ENCODE measurements at regions not wholly inside any gene's neighbourhood (a gene's known extent, or its start where the extent isn't known, plus 50 kb on each side); places are given as distances from the start of the nearest gene placed in this dataset.

DNA sequence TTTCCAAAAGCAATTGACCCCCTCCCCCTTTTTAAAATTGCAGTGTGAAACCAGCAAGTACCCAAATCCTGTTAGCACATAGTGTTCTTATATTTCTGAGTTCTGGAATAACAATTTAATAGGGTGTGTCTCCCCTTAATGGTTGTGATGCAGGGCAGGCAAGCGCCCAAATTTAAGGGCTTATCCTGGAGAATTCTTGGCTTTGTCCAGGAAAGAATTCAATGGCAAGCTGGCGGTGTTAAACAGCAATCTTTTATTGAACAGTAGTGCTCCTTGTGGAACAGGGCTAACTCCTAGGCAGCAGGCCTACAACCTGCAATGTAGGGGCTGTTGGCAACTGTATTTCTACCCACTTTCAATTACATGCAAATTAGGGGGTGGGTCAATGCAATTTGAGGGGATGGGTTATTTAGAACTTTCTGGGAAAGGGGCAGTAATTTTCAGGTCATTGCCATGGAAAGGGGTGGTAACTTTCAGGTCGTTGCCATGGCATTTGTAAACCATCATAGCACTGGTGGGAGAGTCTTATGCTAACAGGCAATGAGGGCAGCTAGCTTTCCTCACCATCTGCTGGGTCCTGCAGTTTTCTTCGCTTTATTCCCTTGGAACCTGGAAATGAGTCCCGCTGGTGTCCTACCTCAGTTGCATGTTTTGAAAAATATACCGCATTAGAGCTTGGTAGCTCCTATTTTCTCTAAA lies 149.0 kb upstream of the KCTD1 start:
- no peak for DNase-seq

DNA sequence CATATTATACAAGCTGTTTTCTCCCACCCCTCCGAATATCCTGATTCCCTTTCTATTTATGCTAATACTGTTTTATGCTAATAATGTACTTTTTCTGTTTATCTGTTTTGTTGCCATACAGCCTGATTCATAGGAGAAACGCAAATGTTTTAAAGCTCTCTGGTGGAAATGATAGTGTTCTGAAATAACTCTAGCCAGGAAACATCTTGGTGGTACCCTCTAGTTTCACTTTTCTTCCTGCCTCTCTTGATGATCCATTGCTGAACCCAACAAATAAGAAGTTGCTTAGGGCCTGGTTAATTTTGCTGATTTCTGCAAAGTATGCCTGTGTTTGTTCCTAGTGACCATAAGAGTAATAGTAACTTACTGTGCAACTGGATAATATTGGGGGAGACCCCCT lies 148.4 kb upstream of the KCTD1 start:
- no peak for DNase-seq

DNA sequence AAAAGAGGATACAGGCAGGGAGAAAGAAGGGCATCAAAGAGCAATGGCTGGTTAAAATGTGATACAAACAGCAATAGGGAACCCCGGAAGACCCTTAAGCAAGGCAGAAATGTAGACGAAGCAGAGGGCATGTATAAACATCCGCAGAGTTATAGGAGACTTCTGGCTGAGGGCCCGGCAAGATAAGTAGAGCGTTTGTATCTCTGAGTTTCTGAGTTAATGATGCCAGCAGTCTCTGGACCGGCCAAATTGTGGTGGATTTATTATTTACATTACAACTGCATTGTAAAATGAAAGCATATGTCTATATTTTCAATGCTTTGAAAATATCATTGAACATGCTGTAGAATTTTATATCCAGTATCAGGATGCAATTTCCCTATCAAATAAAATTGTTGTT lies 148.0 kb upstream of the KCTD1 start:
- DNase-seq: no peak

DNA sequence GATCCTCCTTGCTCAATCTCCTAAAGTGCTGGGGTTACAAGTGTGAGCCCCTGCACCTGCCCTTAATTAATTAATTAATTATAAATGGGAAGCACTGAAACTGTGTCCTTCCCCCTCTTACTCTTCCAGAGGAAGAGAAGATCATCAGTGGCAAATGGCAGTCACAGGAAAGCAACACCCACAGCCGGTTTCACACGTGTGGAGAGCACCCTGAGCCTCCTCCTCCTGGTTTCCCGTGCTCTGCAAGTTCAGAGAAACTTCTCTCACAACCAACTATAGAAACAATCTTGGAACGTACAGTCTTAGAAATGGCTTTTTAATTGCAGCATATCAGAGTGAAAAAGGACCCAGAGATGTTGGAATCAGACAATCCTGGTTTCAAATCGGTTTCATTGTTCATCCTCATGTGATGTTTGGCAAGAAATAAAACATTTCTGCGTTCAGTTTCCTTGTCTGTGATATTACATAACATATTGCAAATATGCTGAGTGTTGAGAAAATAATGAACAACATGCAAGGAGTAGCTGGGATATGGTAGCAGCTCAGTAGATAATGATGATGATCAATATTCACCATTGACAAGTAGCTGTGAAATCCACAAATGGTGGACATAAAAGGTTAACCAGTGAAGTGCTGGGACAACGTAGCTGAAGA lies 141.0 kb upstream of the KCTD1 start:
- no peak for DNase-seq

DNA sequence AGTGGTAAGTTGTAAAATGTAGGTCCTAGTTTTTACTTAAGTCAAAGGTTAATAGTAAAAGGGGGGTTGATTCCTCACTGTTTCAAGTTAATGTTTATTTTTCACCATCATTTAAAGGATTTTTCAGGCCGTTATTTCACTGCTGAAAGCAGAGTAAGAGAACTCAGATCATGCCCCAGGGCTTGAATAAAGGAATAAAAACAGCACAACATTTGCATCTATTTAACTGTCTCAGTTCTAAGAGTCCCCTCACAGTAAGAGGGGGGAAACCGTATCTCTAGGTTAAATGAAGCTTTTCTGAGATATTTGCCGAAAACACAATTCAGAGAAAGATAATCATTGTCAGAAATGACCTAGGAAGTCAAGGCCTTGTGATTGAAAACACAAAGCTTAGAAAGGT lies 138.2 kb upstream of the KCTD1 start:
- DNase-seq: no peak

DNA sequence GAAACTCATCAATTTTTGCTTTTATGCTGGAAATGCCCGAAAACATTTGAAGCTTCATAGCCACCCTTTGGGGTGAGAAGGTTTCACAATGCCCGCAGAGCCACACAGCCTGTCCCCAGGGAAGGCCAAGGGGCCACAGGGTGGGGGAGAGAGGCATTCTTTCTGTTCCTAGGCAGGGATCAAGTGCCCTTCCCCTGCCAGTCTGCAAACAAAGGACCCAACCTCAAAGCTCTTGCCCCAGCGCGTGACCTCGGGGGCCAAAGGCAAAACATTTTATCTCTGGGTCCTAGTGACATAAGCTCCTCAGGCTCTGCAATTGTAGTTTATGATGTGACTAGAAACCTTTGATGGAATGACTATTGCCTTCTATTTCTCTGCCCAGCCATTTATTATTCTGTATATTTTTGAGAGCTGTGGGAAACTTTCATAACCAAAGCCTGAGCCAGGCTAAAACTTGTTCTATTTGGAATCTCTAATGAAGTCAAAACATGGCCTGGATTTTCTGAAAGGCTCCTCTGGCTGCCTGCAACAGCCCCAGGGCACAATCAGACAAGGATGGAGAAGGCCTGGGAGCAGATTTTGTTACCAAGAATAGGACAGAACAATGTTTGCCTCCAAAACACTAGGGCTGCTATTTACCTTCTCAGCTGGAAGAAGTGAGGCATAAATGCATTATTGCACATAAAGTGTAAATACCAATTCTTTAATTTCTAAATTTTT lies 137.2 kb upstream of the KCTD1 start:
- DNase-seq: no peak

DNA sequence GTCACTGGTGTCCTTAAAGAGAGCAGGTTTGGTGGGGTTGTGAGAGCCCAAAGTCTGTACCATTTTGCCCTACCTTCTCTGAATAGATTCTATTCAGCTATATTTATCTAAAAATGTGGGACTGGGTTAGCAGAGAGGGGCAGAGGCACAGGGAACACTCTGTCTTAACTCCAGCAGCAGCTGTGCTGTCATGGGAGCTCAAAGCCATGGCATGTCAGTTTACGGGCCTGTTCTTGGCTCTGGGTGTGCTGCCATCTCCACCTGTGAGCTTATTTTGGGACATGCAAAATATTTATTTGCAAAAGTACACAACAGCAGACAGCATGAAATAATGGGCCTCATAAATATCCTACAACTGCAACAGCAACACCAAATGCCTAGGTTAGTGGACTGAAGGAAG lies 129.6 kb upstream of the KCTD1 start:
- no peak for DNase-seq

DNA sequence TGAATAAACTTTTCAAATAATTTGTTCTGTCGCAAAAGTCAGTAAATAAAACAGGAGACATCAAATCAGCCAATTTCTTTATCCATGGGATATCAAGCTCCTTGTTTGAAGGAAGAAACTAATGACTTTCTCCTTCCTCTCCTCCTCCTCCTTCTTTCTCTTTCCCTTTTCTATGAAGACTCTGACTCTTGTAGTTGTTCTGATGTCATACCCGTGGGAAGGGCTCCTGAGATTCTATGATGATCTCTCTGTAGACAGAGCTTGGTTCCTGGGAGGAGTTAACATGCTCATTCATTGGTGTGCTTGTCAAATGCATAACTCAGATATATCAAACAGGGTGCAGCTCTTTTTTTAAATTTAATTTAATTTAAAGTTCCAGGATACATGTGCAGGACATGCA lies 118.7 kb upstream of the KCTD1 start:
- no peak for DNase-seq

DNA sequence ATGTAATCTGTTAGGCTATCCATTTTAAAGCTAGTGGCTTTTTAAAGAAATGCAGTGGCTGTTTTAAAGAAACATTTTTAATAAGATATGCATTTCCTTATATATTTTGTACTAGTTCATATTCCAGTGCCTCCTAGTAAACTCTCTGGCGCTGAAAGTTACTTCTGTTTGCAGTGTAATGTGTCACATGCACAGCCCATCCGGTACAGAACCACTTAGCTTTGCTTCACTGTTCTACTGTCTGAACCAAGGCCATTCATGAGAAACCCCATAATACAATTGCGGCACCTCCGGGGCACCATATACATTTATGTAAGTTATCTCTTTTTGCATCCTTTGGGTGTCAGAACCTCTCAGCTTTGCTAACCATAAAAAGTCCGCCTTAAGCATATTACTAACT lies 114.6 kb upstream of the KCTD1 start:
- DNase-seq: no peak

DNA sequence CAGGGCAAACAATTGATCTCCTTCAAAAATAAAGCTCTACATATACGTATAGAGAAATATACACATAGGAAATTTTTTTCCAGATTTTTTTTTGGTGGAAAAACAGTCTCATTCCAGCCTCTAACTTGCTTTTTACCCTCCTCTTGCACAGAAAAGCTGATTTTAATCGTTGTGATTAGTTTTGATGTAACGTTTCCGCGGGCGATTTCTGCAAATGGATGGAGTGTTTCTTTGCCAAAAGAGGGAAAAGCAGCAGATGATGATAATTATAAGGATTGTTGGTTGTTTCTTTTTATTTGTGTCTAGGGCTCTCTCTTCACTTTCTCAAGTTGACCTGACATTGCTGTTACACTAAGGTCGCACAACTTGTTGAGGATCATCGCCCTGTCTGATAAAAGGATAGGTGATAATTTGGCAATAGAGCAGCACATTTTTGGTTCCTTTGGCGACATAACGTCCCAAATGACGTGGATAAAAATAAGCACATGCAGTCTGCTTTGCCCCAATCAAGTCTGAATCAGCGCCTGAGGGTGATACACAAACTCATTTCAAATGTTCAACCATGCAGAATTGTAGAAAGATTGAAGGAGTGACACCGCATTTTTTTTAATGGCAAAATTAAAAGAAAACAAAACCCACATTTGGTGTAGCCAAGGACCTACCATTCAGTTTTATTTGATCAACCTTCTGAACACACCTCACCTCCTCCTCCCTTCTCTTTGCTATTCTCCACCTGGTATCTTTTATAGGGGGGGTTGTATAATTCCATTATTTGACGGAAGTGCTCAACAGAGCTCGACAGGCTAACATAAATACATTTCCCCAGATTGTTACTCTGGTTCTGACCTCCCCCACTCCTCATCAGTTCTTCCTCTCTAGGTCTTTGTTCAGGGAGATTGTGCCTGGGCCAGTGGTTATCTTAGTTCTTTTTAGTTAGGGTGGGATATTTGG lies 109.6 kb upstream of the KCTD1 start:
- no peak for DNase-seq

DNA sequence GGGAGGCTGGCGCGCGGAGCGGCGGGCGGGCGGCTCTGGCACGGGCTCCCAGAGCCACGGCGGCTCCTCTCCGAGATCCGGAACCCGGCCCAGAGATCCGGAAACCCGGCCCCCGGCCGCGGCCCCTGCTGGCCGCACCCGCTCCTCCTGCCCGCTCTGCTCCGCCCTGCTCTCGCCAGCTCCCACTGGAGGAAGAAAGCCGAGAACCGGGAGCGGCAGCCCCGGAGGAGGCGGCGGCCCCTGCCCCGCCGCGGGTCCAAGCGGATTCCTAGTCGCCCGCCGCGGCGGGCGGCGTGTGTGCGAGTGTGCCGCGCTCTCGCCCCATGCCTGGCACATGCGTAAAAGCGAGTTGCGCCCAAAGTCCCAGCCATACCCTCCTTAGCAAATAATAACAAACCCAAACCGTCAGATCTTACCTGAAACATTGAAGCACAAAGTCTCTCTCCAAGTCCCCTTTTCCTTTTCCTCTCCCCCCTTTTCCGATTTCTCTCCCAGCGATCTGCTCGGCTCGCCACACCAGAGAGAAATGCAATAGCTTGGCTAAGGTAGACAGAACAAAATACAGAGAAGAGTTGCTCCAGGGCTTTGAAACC lies 108.7 kb upstream of the KCTD1 start:
- peak; percentile 7 for DNase-seq

DNA sequence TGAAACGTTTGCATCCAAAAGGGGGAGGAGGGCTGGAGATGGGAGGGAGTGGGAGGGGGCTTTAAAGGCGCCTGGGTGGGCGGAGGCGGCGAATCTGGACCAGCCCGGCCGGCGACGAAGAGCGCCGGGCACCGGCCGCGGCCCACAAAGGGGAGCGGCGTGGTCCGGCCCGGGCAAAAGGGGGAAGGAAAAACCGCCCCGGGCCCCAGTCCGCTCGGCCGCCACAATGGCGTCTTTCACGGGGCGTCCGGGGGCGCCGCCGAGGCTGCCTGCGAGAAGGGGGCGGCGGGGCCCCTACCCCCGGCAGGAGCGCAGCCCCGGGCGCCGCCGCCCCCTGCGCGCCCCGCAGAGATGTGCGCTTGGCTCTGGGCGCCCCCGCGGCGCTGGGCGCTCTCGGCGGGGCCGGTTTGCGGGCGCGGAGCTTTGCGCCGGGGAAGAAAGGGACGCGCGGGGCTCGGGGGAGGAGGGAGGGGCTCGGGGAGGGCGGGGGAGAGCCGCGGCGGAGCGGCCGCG lies 108.1 kb upstream of the KCTD1 start:
- DNase-seq: no peak

DNA sequence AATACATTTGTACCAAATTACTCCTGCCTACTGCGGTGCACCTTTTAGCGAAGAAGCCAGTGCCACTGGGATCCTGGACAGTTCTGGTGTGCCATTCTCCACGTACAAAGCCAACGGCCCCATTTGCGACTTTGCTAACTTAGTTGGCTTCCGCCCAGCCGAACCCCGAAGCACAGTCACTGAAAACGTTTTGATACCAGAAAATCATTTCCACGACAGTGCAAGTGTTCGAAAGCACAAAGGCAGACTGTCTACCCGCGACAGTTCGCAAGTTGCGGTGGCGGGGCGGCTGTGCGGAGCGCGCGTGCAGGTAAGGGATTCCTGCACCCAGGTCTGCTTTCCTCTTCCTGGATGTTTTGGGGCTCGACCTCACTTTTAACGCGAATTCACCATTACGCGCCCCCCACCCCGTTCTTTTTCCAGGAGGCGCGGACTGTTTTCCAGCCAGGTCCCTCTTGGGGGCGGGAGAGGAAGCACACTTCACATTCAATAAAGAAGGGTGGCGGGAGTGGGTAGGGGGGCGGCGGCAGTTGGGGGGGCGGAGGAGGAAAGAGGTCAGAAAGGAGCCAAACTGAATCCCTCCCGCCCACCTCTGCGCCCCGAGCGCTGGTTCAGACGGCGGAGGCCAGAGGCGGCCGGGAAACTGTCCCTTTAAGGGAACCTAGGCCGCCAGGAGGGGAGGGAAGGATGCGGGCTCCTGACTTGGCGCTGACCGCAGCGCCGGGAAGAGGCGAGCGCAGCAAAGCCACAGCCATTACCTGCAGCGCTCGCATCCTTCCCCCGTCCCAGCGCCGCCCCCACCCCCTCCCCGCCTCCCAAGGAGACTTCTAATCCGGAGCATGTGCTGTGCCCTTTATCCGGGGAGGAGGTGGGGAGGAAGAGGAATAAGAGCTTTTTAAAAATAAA lies 107.4 kb upstream of the KCTD1 start:
- no peak for DNase-seq

DNA sequence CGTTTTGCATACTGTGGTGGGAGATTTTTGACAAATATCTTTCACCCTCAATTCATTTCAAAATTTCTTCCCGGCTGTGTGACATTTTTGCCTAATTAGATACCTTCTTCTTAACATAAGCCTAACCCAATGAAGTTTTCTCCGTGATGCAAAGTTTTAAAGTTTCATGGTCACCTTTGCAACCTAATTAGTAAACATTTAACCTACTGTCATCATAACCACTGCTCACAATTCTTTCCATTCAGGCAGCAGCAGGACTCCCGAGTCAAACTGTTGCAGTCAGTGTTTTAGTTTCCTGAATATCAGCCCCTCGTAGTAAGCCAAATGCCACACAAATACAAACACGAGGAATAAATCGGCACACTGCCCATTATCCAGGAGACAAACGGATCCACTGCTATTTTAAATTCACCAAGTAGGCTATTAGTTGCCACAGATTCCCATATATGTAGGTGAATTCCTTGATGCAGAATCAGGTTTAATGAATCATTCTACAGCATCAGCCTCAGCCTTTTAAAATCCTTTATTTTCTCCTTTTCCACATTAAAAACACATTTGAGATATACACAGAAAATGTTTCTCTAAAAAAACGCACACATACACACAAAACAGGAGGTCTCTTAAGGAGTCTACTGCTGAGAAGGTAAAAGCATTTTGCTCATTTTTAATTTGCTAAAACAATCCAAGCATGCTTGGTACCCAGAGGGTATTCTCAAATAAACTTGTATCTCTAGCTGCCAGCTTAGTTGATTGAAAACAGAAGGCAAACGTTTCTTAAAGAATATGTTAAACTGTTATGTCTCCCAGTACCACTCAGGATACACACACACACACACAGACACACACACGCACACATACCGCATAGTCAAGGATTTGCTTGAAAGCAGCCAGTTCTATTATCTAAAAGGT lies 106.5 kb upstream of the KCTD1 start:
- DNase-seq: no peak

DNA sequence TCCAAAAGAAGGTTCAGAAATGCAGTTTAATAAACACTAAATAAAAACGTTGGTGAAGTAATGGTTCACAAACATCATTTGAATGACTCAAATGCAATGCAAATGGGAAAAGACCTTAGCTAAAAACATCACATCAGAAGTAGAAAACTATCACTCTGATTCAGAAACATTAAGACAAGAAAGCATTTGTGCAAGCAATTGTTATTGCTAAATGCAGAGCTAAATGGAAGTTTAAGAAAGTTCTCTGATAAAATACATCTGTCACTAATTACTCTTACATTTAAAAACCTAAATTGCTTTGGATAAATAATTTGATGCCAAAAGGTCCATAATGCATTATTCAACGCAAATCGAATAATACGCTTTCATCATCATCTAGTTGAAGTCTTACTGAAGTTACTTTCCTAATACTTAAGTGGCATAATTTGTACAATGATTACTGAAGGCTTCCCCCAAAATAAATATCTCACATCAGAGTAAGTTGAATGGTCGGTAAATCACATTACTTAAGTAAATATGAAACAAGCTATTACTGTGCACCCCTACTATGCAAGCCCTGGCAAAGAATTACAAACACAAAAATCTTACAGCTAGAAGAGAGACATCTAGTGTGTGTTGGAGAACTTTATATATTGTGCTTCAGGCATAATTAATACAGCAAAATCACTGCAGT lies 105.7 kb upstream of the KCTD1 start:
- DNase-seq: no peak

DNA sequence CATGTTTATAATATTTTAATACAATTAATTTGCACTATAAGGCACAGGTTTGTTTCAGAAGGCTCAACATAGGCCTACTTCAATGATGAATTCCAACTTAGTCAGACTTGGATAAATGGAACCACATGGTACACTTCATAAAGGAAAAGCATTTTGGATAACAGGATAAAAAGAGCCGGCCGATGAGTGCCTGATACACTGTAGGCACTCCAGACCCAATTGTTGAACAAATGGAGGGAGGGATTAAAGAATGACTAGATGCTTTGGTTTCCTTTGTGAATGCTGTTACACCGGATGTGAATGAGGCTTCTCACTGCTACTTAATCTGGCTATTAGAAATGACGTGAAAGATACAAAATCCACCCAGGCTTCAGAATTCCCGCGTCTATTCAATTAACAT lies 104.1 kb upstream of the KCTD1 start:
- no peak for DNase-seq

DNA sequence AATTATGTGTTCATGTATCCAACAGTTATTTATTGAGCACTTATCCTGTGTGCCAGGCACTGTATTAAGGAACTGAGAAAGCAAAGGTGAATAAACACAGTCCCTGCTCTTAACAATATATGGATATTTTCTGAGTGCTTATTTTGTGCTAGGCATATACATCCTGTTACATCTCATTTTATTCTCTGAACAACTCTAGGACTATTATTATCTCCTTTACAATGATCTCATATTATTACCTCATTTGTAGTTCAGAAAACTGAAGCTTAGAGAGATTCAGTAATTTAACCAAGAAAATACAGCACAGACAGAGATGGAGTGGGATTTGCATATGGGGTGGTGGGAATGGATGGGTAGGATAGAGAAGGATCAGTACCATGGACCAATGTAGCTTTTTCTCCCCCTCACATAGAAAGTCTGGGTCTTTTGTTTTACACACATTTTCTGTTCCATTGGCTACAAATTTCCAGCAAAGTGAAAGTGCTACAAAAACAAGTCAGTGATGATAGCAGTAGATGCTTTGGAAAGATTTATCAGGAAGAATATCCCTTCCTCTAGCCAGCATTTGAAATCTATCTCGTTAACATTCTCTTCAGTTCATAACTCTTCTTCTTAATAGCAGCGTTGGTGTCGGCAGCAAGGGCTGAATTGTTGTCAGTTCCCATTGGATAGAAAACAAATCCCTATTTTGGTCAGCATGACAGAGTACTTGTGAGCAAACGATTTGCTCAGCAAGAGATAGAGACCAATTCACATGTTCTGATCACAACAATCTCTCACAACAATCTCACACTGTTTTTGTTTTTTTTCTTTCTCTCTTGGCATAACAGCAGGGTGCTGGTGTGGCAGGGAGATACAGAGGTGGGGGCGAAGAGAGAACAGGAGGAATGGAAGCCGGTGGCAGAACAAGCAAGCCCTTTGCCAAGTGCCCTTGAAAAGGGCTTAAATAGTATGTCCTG lies 102.2 kb upstream of the KCTD1 start:
- DNase-seq: no peak

DNA sequence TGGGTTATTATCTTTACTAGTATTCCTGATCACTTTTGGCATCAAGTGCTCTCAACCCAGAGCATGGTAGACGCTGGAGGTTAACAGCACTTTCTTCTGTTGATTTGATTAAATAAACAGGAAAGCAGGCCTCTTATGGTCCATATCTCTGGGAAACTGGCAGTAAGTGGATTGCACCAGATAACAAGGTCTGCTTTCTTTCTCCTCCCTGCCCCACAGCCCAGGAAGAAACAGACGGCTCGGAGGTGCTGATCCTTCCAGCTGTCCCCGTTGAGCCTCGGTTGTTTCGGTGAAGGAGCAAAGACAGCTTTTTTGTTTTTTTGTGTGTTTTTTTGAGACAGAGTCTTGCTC lies 100.8 kb upstream of the KCTD1 start:
- DNase-seq: no peak

Measured in CD4-positive, alpha-beta T cell treated with Interferon gamma for 1 hour (primary cell).